ENCODE measurements at regions not wholly inside any gene's neighbourhood (a gene's known extent, or its start where the extent isn't known, plus 50 kb on each side); places are given as distances from the start of the nearest gene placed in this dataset.

- Histone ChIP-seq H3K36me3 (replicated peaks in 1 of 2; ENCODE audit: control insufficient read depth in 1 of 2, insufficient read depth in 2 of 2, low read length in 1 of 2) (no peaks in the 10 kb centered on the region), H4K20me1 (ENCODE audit: insufficient read depth) (no peaks in the 10 kb centered on the region), H3K4me1 (ENCODE audit: control insufficient read depth in 1 of 2, insufficient read depth in 2 of 2, low read depth in 1 of 2, low read length in 1 of 2) (peaks cover 7 to 13% of the 10 kb centered on the region in 2 experiments; a peak in 3 of 4 replicates), H3F3A (replicated peaks; ENCODE audit: insufficient read depth) (peaks cover 18% of the 10 kb centered on the region), H3K4me2 (no peak overlapping the region), H3K27ac (ENCODE audit: low read depth in 2 of 2, low read length in 1 of 2) (no peak overlapping the region), H3K9me3 (no peaks in the 10 kb centered on the region), H2AFZ (ENCODE audit: low read depth) (no peak overlapping the region), H3K9ac (no peak overlapping the region), H3K27me3 (ENCODE audit: insufficient read depth) (no peaks in the 10 kb centered on the region), H3K9me2 (no peaks in the 10 kb centered on the region), H3K4me3 (ENCODE audit: low read depth in 2 of 2, low read length in 1 of 2) (no peak overlapping the region), H3K79me2 (ENCODE audit: insufficient read depth) (no peaks in the 10 kb centered on the region)
- WGBS (ENCODE audit: low lambda C conversion rate), result 62% methylated on average over 1 of the region's 1 CpG
- POLR2A ChIA-PET, result no interaction called here
- no peak for DNase-seq
- no peak for TF ChIP-seq CHD2 (IDR thresholded peaks at IDR 0.05; ENCODE audit: low read length, partially characterized antibody)
- no peak for TF ChIP-seq YY1 (IDR thresholded peaks at IDR 0.05; ENCODE audit: low read depth)
- TF ChIP-seq MEF2A (IDR thresholded peaks at IDR 0.05; ENCODE audit: borderline replicate concordance, low read depth), result no peak
- TF ChIP-seq USF1 (IDR thresholded peaks at IDR 0.05; ENCODE audit: borderline replicate concordance, low read depth), result no peak
- no peak for TF ChIP-seq RFX5 (IDR thresholded peaks at IDR 0.05; ENCODE audit: low read length)
- no peak for TF ChIP-seq REST (IDR thresholded peaks at IDR 0.05; ENCODE audit: low read depth, low read length)
- TF ChIP-seq SMC3 (IDR thresholded peaks at IDR 0.05; ENCODE audit: low read depth, low read length), result no peak
- no peak for TF ChIP-seq FOXM1 (IDR thresholded peaks at IDR 0.05; ENCODE audit: low read depth)
- no peak for TF ChIP-seq GABPA (IDR thresholded peaks at IDR 0.05; ENCODE audit: low read depth)
- no peak for TF ChIP-seq ELF1 (IDR thresholded peaks at IDR 0.05)
- TF ChIP-seq RXRA (IDR thresholded peaks at IDR 0.05; ENCODE audit: borderline replicate concordance, low read depth), result no peak
- TF ChIP-seq TCF12 (IDR thresholded peaks at IDR 0.05), result no peak
- no peak for TF ChIP-seq MAX (IDR thresholded peaks at IDR 0.05; ENCODE audit: low read depth)
- TF ChIP-seq PBX3 (IDR thresholded peaks at IDR 0.05), result no peak
- no peak for TF ChIP-seq IRF3 (IDR thresholded peaks at IDR 0.05; ENCODE audit: low read depth, low read length)
- no peak for TF ChIP-seq RCOR1 (IDR thresholded peaks at IDR 0.05; ENCODE audit: low read length)
- no peak for TF ChIP-seq CTCF (IDR thresholded peaks at IDR 0.05)
- no peak for TF ChIP-seq EZH2phosphoT487 (IDR thresholded peaks at IDR 0.05; ENCODE audit: borderline replicate concordance, low read depth)
- TF ChIP-seq FOSL2 (IDR thresholded peaks at IDR 0.05; ENCODE audit: borderline replicate concordance, low read depth), result no peak
- TF ChIP-seq EP300 (IDR thresholded peaks at IDR 0.05; ENCODE audit: borderline replicate concordance in 1 of 2, low read depth in 1 of 2, low read length in 1 of 2), result no peak
- CTCF ChIA-PET, result no interaction called here
These were observed 80.7 kb upstream of the NEDD9 start for GRCh38 chr6:11313207-11313606.
